ENCODE measurements at regions not wholly inside any gene's neighbourhood (a gene's known extent, or its start where the extent isn't known, plus 50 kb on each side); places are given as distances from the start of the nearest gene placed in this dataset.

GRCh38 chr4:126957556-126957955, 675.2 kb upstream of the INTU start:
- Histone ChIP-seq H3K4me3 (no peak overlapping the region), H3K4me1 (no peaks in the 10 kb centered on the region), H3K27ac (no peak overlapping the region), H3K27me3 (no peaks in the 10 kb centered on the region), H3K36me3 (no peaks in the 10 kb centered on the region), H3K9me3 (no peaks in the 10 kb centered on the region)
- TF ChIP-seq POLR2A (IDR thresholded peaks at IDR 0.05) (no peak), CTCF (IDR thresholded peaks at IDR 0.05) (no peak)
- no peak for DNase-seq

GRCh38 chr4:126957987-126958386, 674.8 kb upstream of the INTU start:
- TF ChIP-seq POLR2A (IDR thresholded peaks at IDR 0.05) (no peak), CTCF (IDR thresholded peaks at IDR 0.05) (no peak)
- no peak overlapping the region for H3K4me3 ChIP-seq
- DNase-seq, result no peak
- H3K9me3 ChIP-seq, result no peaks in the 10 kb centered on the region
- H3K27ac ChIP-seq, result no peak overlapping the region
- no peaks in the 10 kb centered on the region for H3K36me3 ChIP-seq
- H3K27me3 ChIP-seq, result no peaks in the 10 kb centered on the region
- no peaks in the 10 kb centered on the region for H3K4me1 ChIP-seq

GRCh38 chr4:126958482-126958881, 674.3 kb upstream of the INTU start:
- no peak for DNase-seq
- Histone ChIP-seq H3K4me3 (no peak overlapping the region), H3K27ac (no peak overlapping the region), H3K36me3 (no peaks in the 10 kb centered on the region), H3K27me3 (no peaks in the 10 kb centered on the region), H3K9me3 (no peaks in the 10 kb centered on the region), H3K4me1 (no peaks in the 10 kb centered on the region)
- TF ChIP-seq POLR2A (IDR thresholded peaks at IDR 0.05) (no peak), CTCF (IDR thresholded peaks at IDR 0.05) (no peak)

GRCh38 chr4:126959056-126959745, 673.6 kb upstream of the INTU start:
- Histone ChIP-seq H3K27me3 (no peaks in the 10 kb centered on the region), H3K36me3 (no peaks in the 10 kb centered on the region), H3K4me3 (no peak overlapping the region), H3K4me1 (no peaks in the 10 kb centered on the region), H3K27ac (no peak overlapping the region), H3K9me3 (no peaks in the 10 kb centered on the region)
- TF ChIP-seq CTCF (IDR thresholded peaks at IDR 0.05), result no peak
- TF ChIP-seq POLR2A (IDR thresholded peaks at IDR 0.05), result no peak
- DNase-seq, result no peak

GRCh38 chr4:126960760-126961159, 672.0 kb upstream of the INTU start:
- H3K9me3 ChIP-seq, result no peaks in the 10 kb centered on the region
- no peaks in the 10 kb centered on the region for H3K4me1 ChIP-seq
- no peaks in the 10 kb centered on the region for H3K36me3 ChIP-seq
- no peaks in the 10 kb centered on the region for H3K27me3 ChIP-seq
- no peak overlapping the region for H3K27ac ChIP-seq
- H3K4me3 ChIP-seq, result no peak overlapping the region
- DNase-seq, result no peak
- TF ChIP-seq CTCF (IDR thresholded peaks at IDR 0.05) (no peak), POLR2A (IDR thresholded peaks at IDR 0.05) (no peak)

GRCh38 chr4:126961661-126962060, 671.1 kb upstream of the INTU start:
- no peaks in the 10 kb centered on the region for H3K36me3 ChIP-seq
- no peak overlapping the region for H3K4me3 ChIP-seq
- TF ChIP-seq POLR2A (IDR thresholded peaks at IDR 0.05) (no peak), CTCF (IDR thresholded peaks at IDR 0.05) (no peak)
- no peaks in the 10 kb centered on the region for H3K9me3 ChIP-seq
- no peaks in the 10 kb centered on the region for H3K4me1 ChIP-seq
- DNase-seq, result no peak
- no peak overlapping the region for H3K27ac ChIP-seq
- no peaks in the 10 kb centered on the region for H3K27me3 ChIP-seq

Data from Peyer's patch (tissue), 4 donors.